ENCODE measurements at regions not wholly inside any gene's neighbourhood (a gene's known extent, or its start where the extent isn't known, plus 50 kb on each side); places are given as distances from the start of the nearest gene placed in this dataset.

- H3K4me3 ChIP-seq (ENCODE audit: low read length), result no peak overlapping the region
- TF ChIP-seq EZH2phosphoT487 (IDR thresholded peaks at IDR 0.05; ENCODE audit: low read length) (no peak), CTCF (IDR thresholded peaks at IDR 0.05; ENCODE audit: low read length) (no peak), EZH2 (optimal IDR thresholded peaks at IDR 0.05; ENCODE audit: low read depth, low read length) (no peak)
- no peaks in the 10 kb centered on the region for H3F3A ChIP-seq (ENCODE audit: insufficient read depth, low read length)
- no peaks in the 10 kb centered on the region for H3K79me2 ChIP-seq (ENCODE audit: low read length)
- no peaks in the 10 kb centered on the region for H3K9me2 ChIP-seq (replicated peaks; ENCODE audit: insufficient read depth, low read length)
- no peaks in the 10 kb centered on the region for H4K20me1 ChIP-seq (ENCODE audit: insufficient read depth, low read length)
- no peak overlapping the region for H3K9ac ChIP-seq (ENCODE audit: low read length)
- H3K4me2 ChIP-seq (ENCODE audit: low read depth, low read length), result no peak overlapping the region
- DNase-seq, result no peak
- no peaks in the 10 kb centered on the region for H3K9me3 ChIP-seq (replicated peaks; ENCODE audit: insufficient read depth, low read length)
- no peaks in the 10 kb centered on the region for H3K27me3 ChIP-seq (replicated peaks; ENCODE audit: insufficient read depth, low read length)
- no peak overlapping the region for H3K27ac ChIP-seq (ENCODE audit: low read length)
- H3K36me3 ChIP-seq (replicated peaks; ENCODE audit: insufficient read depth, low read length), result no peaks in the 10 kb centered on the region
- H2AFZ ChIP-seq (ENCODE audit: low read length), result no peak overlapping the region
- H3K4me1 ChIP-seq (ENCODE audit: low read length), result no peaks in the 10 kb centered on the region
These were observed 147.0 kb upstream of the KCNMB2 start for GRCh38 chr3:178389258-178389657.

GRCh38 chr3:178392511-178392926 is 143.7 kb upstream of the KCNMB2 start:
- H3K9me3 ChIP-seq (replicated peaks; ENCODE audit: insufficient read depth, low read length), result no peaks in the 10 kb centered on the region
- no peaks in the 10 kb centered on the region for H3K4me1 ChIP-seq (ENCODE audit: low read length)
- no peaks in the 10 kb centered on the region for H3K79me2 ChIP-seq (ENCODE audit: low read length)
- no peaks in the 10 kb centered on the region for H3K27me3 ChIP-seq (replicated peaks; ENCODE audit: insufficient read depth, low read length)
- DNase-seq, result no peak
- H2AFZ ChIP-seq (ENCODE audit: low read length), result no peak overlapping the region
- no peaks in the 10 kb centered on the region for H3K36me3 ChIP-seq (replicated peaks; ENCODE audit: insufficient read depth, low read length)
- no peak overlapping the region for H3K9ac ChIP-seq (ENCODE audit: low read length)
- no peak overlapping the region for H3K4me2 ChIP-seq (ENCODE audit: low read depth, low read length)
- no peaks in the 10 kb centered on the region for H3F3A ChIP-seq (ENCODE audit: insufficient read depth, low read length)
- H4K20me1 ChIP-seq (ENCODE audit: insufficient read depth, low read length), result no peaks in the 10 kb centered on the region
- no peaks in the 10 kb centered on the region for H3K9me2 ChIP-seq (replicated peaks; ENCODE audit: insufficient read depth, low read length)
- TF ChIP-seq EZH2 (optimal IDR thresholded peaks at IDR 0.05; ENCODE audit: low read depth, low read length) (no peak), CTCF (IDR thresholded peaks at IDR 0.05; ENCODE audit: low read length) (no peak), EZH2phosphoT487 (IDR thresholded peaks at IDR 0.05; ENCODE audit: low read length) (no peak)
- H3K27ac ChIP-seq (ENCODE audit: low read length), result no peak overlapping the region
- no peak overlapping the region for H3K4me3 ChIP-seq (ENCODE audit: low read length)

- Histone ChIP-seq H3K9me2 (replicated peaks; ENCODE audit: insufficient read depth, low read length) (no peaks in the 10 kb centered on the region), H3K27me3 (replicated peaks; ENCODE audit: insufficient read depth, low read length) (no peaks in the 10 kb centered on the region), H3K9ac (ENCODE audit: low read length) (no peak overlapping the region), H3K79me2 (ENCODE audit: low read length) (no peaks in the 10 kb centered on the region), H4K20me1 (ENCODE audit: insufficient read depth, low read length) (no peaks in the 10 kb centered on the region), H3K9me3 (replicated peaks; ENCODE audit: insufficient read depth, low read length) (no peaks in the 10 kb centered on the region), H3K36me3 (replicated peaks; ENCODE audit: insufficient read depth, low read length) (no peaks in the 10 kb centered on the region), H3K4me1 (ENCODE audit: low read length) (no peaks in the 10 kb centered on the region), H2AFZ (ENCODE audit: low read length) (no peak overlapping the region), H3K4me2 (ENCODE audit: low read depth, low read length) (no peak overlapping the region), H3F3A (ENCODE audit: insufficient read depth, low read length) (no peaks in the 10 kb centered on the region), H3K27ac (ENCODE audit: low read length) (no peak overlapping the region), H3K4me3 (ENCODE audit: low read length) (no peak overlapping the region)
- DNase-seq, result no peak
- no peak for TF ChIP-seq CTCF (IDR thresholded peaks at IDR 0.05; ENCODE audit: low read length)
- no peak for TF ChIP-seq EZH2phosphoT487 (IDR thresholded peaks at IDR 0.05; ENCODE audit: low read length)
- no peak for TF ChIP-seq EZH2 (optimal IDR thresholded peaks at IDR 0.05; ENCODE audit: low read depth, low read length)
These were observed 143.1 kb upstream of the KCNMB2 start for GRCh38 chr3:178393146-178393545.

All from MM.1S (cell line).